ENCODE measurements at regions not wholly inside any gene's neighbourhood (a gene's known extent, or its start where the extent isn't known, plus 50 kb on each side); places are given as distances from the start of the nearest gene placed in this dataset.

GRCh38 chr3:1551741-1552140, 458.9 kb downstream of the CNTN6 start:
- Histone ChIP-seq H3K9me2 (replicated peaks; ENCODE audit: control insufficient read depth, low read length) (no peaks in the 10 kb centered on the region), H3K36me3 (ENCODE audit: control insufficient read depth, low read length) (no peaks in the 10 kb centered on the region), H3F3A (ENCODE audit: control insufficient read depth, insufficient read depth) (no peaks in the 10 kb centered on the region), H3K27me3 (ENCODE audit: control insufficient read depth, low read length) (no peaks in the 10 kb centered on the region), H3K27ac (ENCODE audit: low read depth, low read length) (no peak overlapping the region), H4K20me1 (ENCODE audit: control insufficient read depth, insufficient read depth, low read depth, low read length) (no peaks in the 10 kb centered on the region), H3K4me2 (ENCODE audit: low read length) (no peak overlapping the region), H3K79me2 (ENCODE audit: control insufficient read depth, low read length) (no peaks in the 10 kb centered on the region), H3K4me3 (ENCODE audit: low read length) (no peak overlapping the region), H3K4me1 (ENCODE audit: control insufficient read depth, low read length) (no peaks in the 10 kb centered on the region), H3K9me3 (ENCODE audit: control insufficient read depth, insufficient read depth, low read length) (no peaks in the 10 kb centered on the region)
- no peak for TF ChIP-seq EZH2phosphoT487 (IDR thresholded peaks at IDR 0.05; ENCODE audit: borderline replicate concordance, low read length)
- no peak for TF ChIP-seq CTCF (IDR thresholded peaks at IDR 0.05; ENCODE audit: low read depth, low read length, poor library complexity, severe bottlenecking)

GRCh38 chr3:1552831-1553230, 460.0 kb downstream of the CNTN6 start:
- no peak for TF ChIP-seq CTCF (IDR thresholded peaks at IDR 0.05; ENCODE audit: low read depth, low read length, poor library complexity, severe bottlenecking)
- no peak for TF ChIP-seq EZH2phosphoT487 (IDR thresholded peaks at IDR 0.05; ENCODE audit: borderline replicate concordance, low read length)
- no peaks in the 10 kb centered on the region for H4K20me1 ChIP-seq (ENCODE audit: control insufficient read depth, insufficient read depth, low read depth, low read length)
- no peaks in the 10 kb centered on the region for H3F3A ChIP-seq (ENCODE audit: control insufficient read depth, insufficient read depth)
- H3K4me1 ChIP-seq (ENCODE audit: control insufficient read depth, low read length): no peaks in the 10 kb centered on the region
- no peaks in the 10 kb centered on the region for H3K9me2 ChIP-seq (replicated peaks; ENCODE audit: control insufficient read depth, low read length)
- no peaks in the 10 kb centered on the region for H3K79me2 ChIP-seq (ENCODE audit: control insufficient read depth, low read length)
- H3K27ac ChIP-seq (ENCODE audit: low read depth, low read length): no peak overlapping the region
- no peaks in the 10 kb centered on the region for H3K36me3 ChIP-seq (ENCODE audit: control insufficient read depth, low read length)
- H3K27me3 ChIP-seq (ENCODE audit: control insufficient read depth, low read length): no peaks in the 10 kb centered on the region
- H3K4me3 ChIP-seq (ENCODE audit: low read length): no peak overlapping the region
- H3K4me2 ChIP-seq (ENCODE audit: low read length): no peak overlapping the region
- no peaks in the 10 kb centered on the region for H3K9me3 ChIP-seq (ENCODE audit: control insufficient read depth, insufficient read depth, low read length)

GRCh38 chr3:1561427-1561826, 468.6 kb downstream of the CNTN6 start:
- H3K36me3 ChIP-seq (ENCODE audit: control insufficient read depth, low read length): no peaks in the 10 kb centered on the region
- H3K9me3 ChIP-seq (ENCODE audit: control insufficient read depth, insufficient read depth, low read length): no peaks in the 10 kb centered on the region
- H3K4me1 ChIP-seq (ENCODE audit: control insufficient read depth, low read length): no peaks in the 10 kb centered on the region
- no peak overlapping the region for H3K4me3 ChIP-seq (ENCODE audit: low read length)
- no peaks in the 10 kb centered on the region for H3K9me2 ChIP-seq (replicated peaks; ENCODE audit: control insufficient read depth, low read length)
- no peaks in the 10 kb centered on the region for H3F3A ChIP-seq (ENCODE audit: control insufficient read depth, insufficient read depth)
- no peaks in the 10 kb centered on the region for H4K20me1 ChIP-seq (ENCODE audit: control insufficient read depth, insufficient read depth, low read depth, low read length)
- no peak overlapping the region for H3K4me2 ChIP-seq (ENCODE audit: low read length)
- TF ChIP-seq CTCF (IDR thresholded peaks at IDR 0.05; ENCODE audit: low read depth, low read length, poor library complexity, severe bottlenecking): no peak
- TF ChIP-seq EZH2phosphoT487 (IDR thresholded peaks at IDR 0.05; ENCODE audit: borderline replicate concordance, low read length): no peak
- H3K27ac ChIP-seq (ENCODE audit: low read depth, low read length): no peak overlapping the region
- no peaks in the 10 kb centered on the region for H3K27me3 ChIP-seq (ENCODE audit: control insufficient read depth, low read length)
- H3K79me2 ChIP-seq (ENCODE audit: control insufficient read depth, low read length): no peaks in the 10 kb centered on the region

- Histone ChIP-seq H3K79me2 (ENCODE audit: control insufficient read depth, low read length) (no peaks in the 10 kb centered on the region), H3K4me3 (ENCODE audit: low read length) (no peak overlapping the region), H3K27ac (ENCODE audit: low read depth, low read length) (no peak overlapping the region), H3K9me3 (ENCODE audit: control insufficient read depth, insufficient read depth, low read length) (no peaks in the 10 kb centered on the region), H4K20me1 (ENCODE audit: control insufficient read depth, insufficient read depth, low read depth, low read length) (no peaks in the 10 kb centered on the region), H3F3A (ENCODE audit: control insufficient read depth, insufficient read depth) (no peaks in the 10 kb centered on the region), H3K4me1 (ENCODE audit: control insufficient read depth, low read length) (no peaks in the 10 kb centered on the region), H3K4me2 (ENCODE audit: low read length) (no peak overlapping the region), H3K9me2 (replicated peaks; ENCODE audit: control insufficient read depth, low read length) (no peaks in the 10 kb centered on the region), H3K36me3 (ENCODE audit: control insufficient read depth, low read length) (no peaks in the 10 kb centered on the region), H3K27me3 (ENCODE audit: control insufficient read depth, low read length) (no peaks in the 10 kb centered on the region)
- TF ChIP-seq EZH2phosphoT487 (IDR thresholded peaks at IDR 0.05; ENCODE audit: borderline replicate concordance, low read length): no peak
- no peak for TF ChIP-seq CTCF (IDR thresholded peaks at IDR 0.05; ENCODE audit: low read depth, low read length, poor library complexity, severe bottlenecking)
These were observed 478.9 kb downstream of the CNTN6 start for GRCh38 chr3:1571736-1572135.
